ENCODE measurements at regions not wholly inside any gene's neighbourhood (a gene's known extent, or its start where the extent isn't known, plus 50 kb on each side); places are given as distances from the start of the nearest gene placed in this dataset.

DNA sequence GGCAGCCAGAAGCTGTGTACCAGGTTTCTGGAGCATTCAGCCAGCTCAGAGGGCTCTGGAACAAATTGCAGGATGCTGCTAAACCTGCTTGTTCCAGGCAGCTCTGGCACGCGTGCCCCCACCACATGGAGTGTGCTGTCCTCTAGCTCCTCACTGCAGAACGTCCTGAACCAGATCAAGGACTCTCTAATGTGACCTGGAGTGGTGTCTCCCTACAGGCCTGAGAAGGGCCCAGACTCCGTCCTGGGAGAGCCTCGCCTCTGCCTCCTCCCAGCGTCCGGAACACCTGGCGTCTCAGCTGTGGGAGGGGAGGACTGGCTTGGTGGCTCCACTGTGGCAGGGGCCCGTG lies 115.6 kb upstream of the GPC1 start (continued):
- TF ChIP-seq MXI1 (IDR thresholded peaks at IDR 0.05; ENCODE audit: low read depth, low read length): no peak
- no peak for TF ChIP-seq NFIC (IDR thresholded peaks at IDR 0.05; ENCODE audit: borderline replicate concordance)
- TF ChIP-seq GABPA (IDR thresholded peaks at IDR 0.05; ENCODE audit: low read depth): no peak
- TF ChIP-seq GATA2 (CRISPR knock-in tag; IDR thresholded peaks at IDR 0.05): no peak
- TF ChIP-seq FOXM1 (IDR thresholded peaks at IDR 0.05; ENCODE audit: low read depth): no peak
- TF ChIP-seq, protein P1, sequence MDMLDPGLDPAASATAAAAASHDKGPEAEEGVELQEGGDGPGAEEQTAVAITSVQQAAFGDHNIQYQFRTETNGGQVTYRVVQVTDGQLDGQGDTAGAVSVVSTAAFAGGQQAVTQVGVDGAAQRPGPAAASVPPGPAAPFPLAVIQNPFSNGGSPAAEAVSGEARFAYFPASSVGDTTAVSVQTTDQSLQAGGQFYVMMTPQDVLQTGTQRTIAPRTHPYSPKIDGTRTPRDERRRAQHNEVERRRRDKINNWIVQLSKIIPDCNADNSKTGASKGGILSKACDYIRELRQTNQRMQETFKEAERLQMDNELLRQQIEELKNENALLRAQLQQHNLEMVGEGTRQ (IDR thresholded peaks at IDR 0.05; ENCODE audit: borderline replicate concordance, low read depth, low read length): no peak
- TF ChIP-seq, protein P2, sequence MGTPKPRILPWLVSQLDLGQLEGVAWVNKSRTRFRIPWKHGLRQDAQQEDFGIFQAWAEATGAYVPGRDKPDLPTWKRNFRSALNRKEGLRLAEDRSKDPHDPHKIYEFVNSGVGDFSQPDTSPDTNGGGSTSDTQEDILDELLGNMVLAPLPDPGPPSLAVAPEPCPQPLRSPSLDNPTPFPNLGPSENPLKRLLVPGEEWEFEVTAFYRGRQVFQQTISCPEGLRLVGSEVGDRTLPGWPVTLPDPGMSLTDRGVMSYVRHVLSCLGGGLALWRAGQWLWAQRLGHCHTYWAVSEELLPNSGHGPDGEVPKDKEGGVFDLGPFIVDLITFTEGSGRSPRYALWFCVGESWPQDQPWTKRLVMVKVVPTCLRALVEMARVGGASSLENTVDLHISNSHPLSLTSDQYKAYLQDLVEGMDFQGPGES (IDR thresholded peaks at IDR 0.05; ENCODE audit: low read depth, low read length): no peak
- no peak for TF ChIP-seq NRF1 (IDR thresholded peaks at IDR 0.05; ENCODE audit: low read depth, low read length)
- no peak for TF ChIP-seq TAF1 (IDR thresholded peaks at IDR 0.05; ENCODE audit: borderline replicate concordance, low read depth, low read length)
- TF ChIP-seq POLR2AphosphoS5 (IDR thresholded peaks at IDR 0.05; ENCODE audit: low read depth, low read length): no peak
- TF ChIP-seq EZH2phosphoT487 (IDR thresholded peaks at IDR 0.05; ENCODE audit: borderline replicate concordance, low read depth): no peak

DNA sequence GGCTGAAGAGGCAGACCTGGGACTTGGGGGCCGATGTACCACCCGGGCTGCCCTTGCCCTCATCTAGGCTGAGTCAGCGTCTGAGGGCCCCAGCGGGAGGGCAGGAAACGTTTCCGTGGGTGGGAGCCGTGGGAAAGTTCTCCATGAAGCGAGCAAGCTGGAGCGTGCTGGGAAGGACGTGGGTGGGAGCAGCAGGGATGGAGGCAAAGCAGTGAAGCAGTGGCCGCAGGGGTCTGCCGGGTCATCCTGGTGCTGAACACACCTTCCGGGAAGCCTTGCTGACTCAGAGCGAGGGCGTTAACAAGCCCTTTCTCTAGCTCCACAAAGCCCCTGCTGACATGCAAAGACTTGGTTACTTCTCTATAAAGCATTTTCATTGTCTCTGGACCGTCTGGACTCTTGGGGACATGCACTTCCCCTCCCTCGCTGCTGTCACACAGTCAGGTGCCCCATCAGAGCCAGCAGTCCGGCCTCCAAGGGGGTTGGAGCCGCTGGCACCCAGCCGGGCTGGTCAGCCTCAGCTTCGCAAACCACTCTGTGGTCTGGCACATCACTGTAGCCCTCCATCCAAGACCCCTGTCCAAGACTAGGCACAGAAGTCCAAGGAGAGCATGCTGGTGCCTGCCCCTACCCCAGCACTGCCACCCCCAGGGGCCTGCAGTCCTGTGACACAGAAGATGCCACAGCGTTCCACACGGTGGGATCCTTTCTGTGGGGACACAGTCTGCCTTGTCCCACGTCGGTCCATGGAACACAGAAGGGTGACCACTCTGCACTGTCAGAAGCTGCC lies 115.1 kb upstream of the GPC1 start:
- DNase-seq: no peak
- no peaks in the 10 kb centered on the region for H3K36me3 ChIP-seq (replicated peaks in 1 of 2; ENCODE audit: control insufficient read depth in 1 of 2, insufficient read depth in 2 of 2, low read length in 1 of 2)
- no peaks in the 10 kb centered on the region for H3K9me2 ChIP-seq
- no peak overlapping the region for H3K4me2 ChIP-seq
- H3K9me3 ChIP-seq: no peaks in the 10 kb centered on the region
- H3K27me3 ChIP-seq (ENCODE audit: insufficient read depth): no peaks in the 10 kb centered on the region
- ChIA-PET CTCF (no interaction called here), POLR2A (no interaction called here)
- H3K27ac ChIP-seq (ENCODE audit: low read depth in 2 of 2, low read length in 1 of 2): no peak overlapping the region
- H3K9ac ChIP-seq: no peak overlapping the region
- WGBS (ENCODE audit: low lambda C conversion rate): 60% methylated on average over 20 of the region's 25 CpGs
- no peak for TF ChIP-seq SIN3A (IDR thresholded peaks at IDR 0.05; ENCODE audit: borderline replicate concordance, low read depth, low read length)
- no peak for TF ChIP-seq RFX5 (IDR thresholded peaks at IDR 0.05; ENCODE audit: low read length)
- TF ChIP-seq FOSL2 (IDR thresholded peaks at IDR 0.05; ENCODE audit: borderline replicate concordance, low read depth): no peak
- TF ChIP-seq FOXM1 (IDR thresholded peaks at IDR 0.05; ENCODE audit: low read depth): no peak
- TF ChIP-seq CHD2 (IDR thresholded peaks at IDR 0.05; ENCODE audit: low read length, partially characterized antibody): no peak
- no peak for TF ChIP-seq TCF12 (IDR thresholded peaks at IDR 0.05)
- no peaks in the 10 kb centered on the region for H3K79me2 ChIP-seq (ENCODE audit: insufficient read depth)
- H3K4me1 ChIP-seq (ENCODE audit: control insufficient read depth in 1 of 2, insufficient read depth in 2 of 2, low read depth in 1 of 2, low read length in 1 of 2): peaks cover 0 to 16% of the 10 kb centered on the region in 2 experiments; a peak in 1 of 4 replicates
- no peaks in the 10 kb centered on the region for H3F3A ChIP-seq (replicated peaks; ENCODE audit: insufficient read depth)
- no peaks in the 10 kb centered on the region for H4K20me1 ChIP-seq (ENCODE audit: insufficient read depth)
- H2AFZ ChIP-seq (ENCODE audit: low read depth): no peak overlapping the region
- H3K4me3 ChIP-seq (ENCODE audit: low read depth in 2 of 2, low read length in 1 of 2): no peak overlapping the region

All from SK-N-SH (cell line).